ENCODE measurements at regions not wholly inside any gene's neighbourhood (a gene's known extent, or its start where the extent isn't known, plus 50 kb on each side); places are given as distances from the start of the nearest gene placed in this dataset.

- no peak for TF ChIP-seq CTCF (IDR thresholded peaks at IDR 0.05; ENCODE audit: unreplicated experiment)
- H3K4me3 Mint-ChIP-seq (ENCODE audit: unreplicated experiment) = no peak overlapping the region
- no peaks in the 10 kb centered on the region for H3K27me3 Mint-ChIP-seq (ENCODE audit: unreplicated experiment)
- no peaks in the 10 kb centered on the region for H3K9me3 Mint-ChIP-seq (ENCODE audit: unreplicated experiment)
- H3K4me1 Mint-ChIP-seq (ENCODE audit: unreplicated experiment) = peaks cover 2% of the 10 kb centered on the region
- no peak for DNase-seq (ENCODE audit: low spot score)
- no peaks in the 10 kb centered on the region for H3K36me3 Mint-ChIP-seq (ENCODE audit: low read depth, unreplicated experiment)
- no peak overlapping the region for H3K27ac Mint-ChIP-seq (ENCODE audit: unreplicated experiment)
Observed at GRCh38 chr21:15264084-15264665, 199.4 kb upstream of the NRIP1 start.

- no peak for TF ChIP-seq CTCF (IDR thresholded peaks at IDR 0.05; ENCODE audit: unreplicated experiment)
- no peak for DNase-seq (ENCODE audit: low spot score)
- Mint-ChIP-seq H3K9me3 (ENCODE audit: unreplicated experiment) (no peaks in the 10 kb centered on the region), H3K27me3 (ENCODE audit: unreplicated experiment) (no peaks in the 10 kb centered on the region), H3K4me1 (ENCODE audit: unreplicated experiment) (peaks cover 2% of the 10 kb centered on the region), H3K36me3 (ENCODE audit: low read depth, unreplicated experiment) (no peaks in the 10 kb centered on the region), H3K27ac (ENCODE audit: unreplicated experiment) (no peak overlapping the region), H3K4me3 (ENCODE audit: unreplicated experiment) (no peak overlapping the region)
Observed at GRCh38 chr21:15272171-15272570, 207.4 kb upstream of the NRIP1 start.

GRCh38 chr21:15272591-15272990 lies 207.8 kb upstream of the NRIP1 start:
- DNase-seq (ENCODE audit: low spot score) = no peak
- Mint-ChIP-seq H3K27me3 (ENCODE audit: unreplicated experiment) (no peaks in the 10 kb centered on the region), H3K36me3 (ENCODE audit: low read depth, unreplicated experiment) (no peaks in the 10 kb centered on the region), H3K27ac (ENCODE audit: unreplicated experiment) (no peak overlapping the region), H3K4me3 (ENCODE audit: unreplicated experiment) (no peak overlapping the region), H3K4me1 (ENCODE audit: unreplicated experiment) (peaks cover 2% of the 10 kb centered on the region), H3K9me3 (ENCODE audit: unreplicated experiment) (no peaks in the 10 kb centered on the region)
- no peak for TF ChIP-seq CTCF (IDR thresholded peaks at IDR 0.05; ENCODE audit: unreplicated experiment)

GRCh38 chr21:15273244-15273643 lies 208.4 kb upstream of the NRIP1 start:
- Mint-ChIP-seq H3K4me3 (ENCODE audit: unreplicated experiment) (no peak overlapping the region), H3K9me3 (ENCODE audit: unreplicated experiment) (no peaks in the 10 kb centered on the region), H3K4me1 (ENCODE audit: unreplicated experiment) (peaks cover 2% of the 10 kb centered on the region), H3K36me3 (ENCODE audit: low read depth, unreplicated experiment) (no peaks in the 10 kb centered on the region), H3K27ac (ENCODE audit: unreplicated experiment) (no peak overlapping the region), H3K27me3 (ENCODE audit: unreplicated experiment) (peaks cover under 1% of the 10 kb centered on the region)
- TF ChIP-seq CTCF (IDR thresholded peaks at IDR 0.05; ENCODE audit: unreplicated experiment) = no peak
- DNase-seq (ENCODE audit: low spot score) = no peak

- H3K9me3 Mint-ChIP-seq (ENCODE audit: unreplicated experiment) = no peaks in the 10 kb centered on the region
- H3K36me3 Mint-ChIP-seq (ENCODE audit: low read depth, unreplicated experiment) = no peaks in the 10 kb centered on the region
- H3K4me3 Mint-ChIP-seq (ENCODE audit: unreplicated experiment) = no peak overlapping the region
- peaks cover 2% of the 10 kb centered on the region for H3K4me1 Mint-ChIP-seq (ENCODE audit: unreplicated experiment)
- no peak overlapping the region for H3K27ac Mint-ChIP-seq (ENCODE audit: unreplicated experiment)
- TF ChIP-seq CTCF (IDR thresholded peaks at IDR 0.05; ENCODE audit: unreplicated experiment) = no peak
- no peak for DNase-seq (ENCODE audit: low spot score)
- H3K27me3 Mint-ChIP-seq (ENCODE audit: unreplicated experiment) = peaks cover 2% of the 10 kb centered on the region
Observed at GRCh38 chr21:15274701-15275485, 210.1 kb upstream of the NRIP1 start.

Data from endothelial cell (in vitro differentiated cells).